Activated T-cell treated with anti-CD3 and anti-CD28 coated beads, Interleukin-2, amount 50 U/mL, for 4 hours (primary cell): ENCODE measurements at regions not wholly inside any gene's neighbourhood (a gene's known extent, or its start where the extent isn't known, plus 50 kb on each side); places are given as distances from the start of the nearest gene placed in this dataset.
"Not testable (repeated sequence)": the region's sequence is repeated elsewhere in the genome, so short reads cannot be mapped to it uniquely, and the experiment has no call there.

ENCODE experiments used
- ATAC-seq, 2 donors: fragments of 200-7000 bp; cut with Tn5 transposase; one replicate each; pipeline ENCODE4 v1.10.0; 2021
- DNase-seq: peaks from one replicate; pipeline ENCODE4 v3.0.0-alpha.2; 2020
- H3K27me3 Mint-ChIP-seq: one replicate; pipeline ENCODE4 v1.8.0; 2021; ENCODE audit warnings: low read depth, mixed read lengths
- H3K36me3 Mint-ChIP-seq: one replicate; pipeline ENCODE4 v1.8.0; 2022; ENCODE audit warnings: mixed read lengths; ENCODE audit not compliant: insufficient read depth
- H3K4me1 Mint-ChIP-seq: one replicate; pipeline ENCODE4 v1.8.0; 2021; ENCODE audit warnings: low read depth, mixed read lengths
- H3K4me3 Mint-ChIP-seq: one replicate; pipeline ENCODE4 v1.8.0; 2021; ENCODE audit warnings: mild to moderate bottlenecking, moderate library complexity, mixed read lengths
- H3K9me3 Mint-ChIP-seq: one replicate; pipeline ENCODE4 v1.8.0; 2021; ENCODE audit warnings: mixed read lengths

- DNase-seq = no peak
- no peak for ATAC-seq
- no peaks in the 10 kb centered on the region for H3K36me3 Mint-ChIP-seq
- peaks cover 9% of the 10 kb centered on the region for H3K27me3 Mint-ChIP-seq
- H3K9me3 Mint-ChIP-seq = no peaks in the 10 kb centered on the region
- H3K4me1 Mint-ChIP-seq = no peaks in the 10 kb centered on the region
- no peak overlapping the region for H3K4me3 Mint-ChIP-seq
These were observed 90.6 kb upstream of the MAP3K7 start for GRCh38 chr6:90677440-90677839.

DNA sequence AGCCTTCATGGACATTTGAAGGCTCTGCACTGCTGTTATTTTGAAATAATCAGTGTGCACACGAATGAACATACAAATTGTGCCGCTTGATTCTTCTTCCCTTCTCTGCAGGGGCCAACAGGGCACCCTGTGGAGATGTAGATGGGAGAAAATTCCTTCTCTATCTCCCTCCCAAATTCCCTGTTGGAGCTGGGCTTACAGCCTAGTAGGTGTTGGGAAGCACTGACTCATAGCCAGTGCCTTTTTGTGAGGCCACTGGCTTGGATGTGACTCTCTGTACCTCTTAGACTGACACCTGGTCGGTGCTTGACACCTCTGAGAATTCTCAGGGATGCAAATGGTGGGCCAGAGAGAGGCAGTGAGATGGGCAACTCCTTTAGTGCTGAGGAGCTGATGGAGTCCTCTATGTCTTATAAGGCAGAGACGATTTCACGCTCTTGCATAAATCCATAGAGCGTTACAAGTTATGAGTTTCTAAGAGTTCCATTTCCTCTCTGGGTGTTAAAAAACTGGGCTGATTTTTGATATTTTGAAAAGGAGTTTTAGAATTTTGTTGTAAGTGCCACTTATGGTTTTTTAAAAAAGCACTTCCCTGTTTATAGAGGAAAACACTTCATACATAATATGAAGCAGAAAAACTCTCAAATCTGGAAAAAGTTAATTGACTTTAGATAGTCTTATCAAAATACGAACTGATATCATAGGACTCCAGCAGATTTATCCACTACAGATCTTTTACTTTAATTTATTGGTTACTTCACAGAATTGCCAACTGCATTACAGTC lies 89.8 kb upstream of the MAP3K7 start:
- Mint-ChIP-seq H3K9me3 (no peaks in the 10 kb centered on the region), H3K27me3 (peaks cover 11% of the 10 kb centered on the region), H3K4me1 (no peaks in the 10 kb centered on the region), H3K36me3 (no peaks in the 10 kb centered on the region), H3K4me3 (no peak overlapping the region)
- ATAC-seq = no peak
- DNase-seq = no peak

DNA sequence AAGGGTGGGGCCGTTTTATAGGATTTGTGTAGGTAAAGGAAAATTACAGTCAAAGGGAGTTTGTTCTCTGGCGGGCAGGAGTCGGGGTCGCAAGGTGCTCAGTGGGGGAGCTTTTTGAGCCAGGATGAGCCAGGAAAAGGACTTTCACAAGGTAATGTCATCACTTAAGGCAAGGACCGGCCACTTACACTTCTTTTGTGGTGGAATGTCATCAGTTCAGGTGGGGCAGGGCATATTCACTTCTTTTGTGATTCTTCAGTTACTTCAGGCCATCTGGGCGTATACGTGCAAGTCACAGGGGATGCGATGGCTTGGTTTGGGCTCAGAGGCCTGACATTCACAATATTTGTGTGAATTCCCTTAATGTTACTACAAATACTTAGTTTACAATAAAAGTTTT lies 88.2 kb upstream of the MAP3K7 start:
- H3K36me3 Mint-ChIP-seq, H3K4me1 Mint-ChIP-seq, H3K4me3 Mint-ChIP-seq, ATAC-seq, DNase-seq, H3K9me3 Mint-ChIP-seq: not testable (repeated sequence)
- H3K27me3 Mint-ChIP-seq = peaks cover 12% of the 10 kb centered on the region

GRCh38 chr6:90674077-90674476 lies 87.2 kb upstream of the MAP3K7 start:
- H3K9me3 Mint-ChIP-seq, H3K36me3 Mint-ChIP-seq, DNase-seq, H3K4me3 Mint-ChIP-seq, H3K4me1 Mint-ChIP-seq, ATAC-seq: not testable (repeated sequence)
- peaks cover 12% of the 10 kb centered on the region for H3K27me3 Mint-ChIP-seq

GRCh38 chr6:90669846-90670245 lies 83.0 kb upstream of the MAP3K7 start:
- Mint-ChIP-seq H3K4me3 (no peak overlapping the region), H3K4me1 (no peaks in the 10 kb centered on the region), H3K27me3 (peaks cover 10% of the 10 kb centered on the region), H3K36me3 (no peaks in the 10 kb centered on the region), H3K9me3 (no peaks in the 10 kb centered on the region)
- DNase-seq = no peak
- ATAC-seq = no peak

GRCh38 chr6:90669420-90669819 lies 82.5 kb upstream of the MAP3K7 start:
- Mint-ChIP-seq H3K4me3 (no peak overlapping the region), H3K4me1 (no peaks in the 10 kb centered on the region), H3K36me3 (no peaks in the 10 kb centered on the region), H3K27me3 (peaks cover 6% of the 10 kb centered on the region), H3K9me3 (no peaks in the 10 kb centered on the region)
- DNase-seq (no peak), ATAC-seq (no peak)

DNA sequence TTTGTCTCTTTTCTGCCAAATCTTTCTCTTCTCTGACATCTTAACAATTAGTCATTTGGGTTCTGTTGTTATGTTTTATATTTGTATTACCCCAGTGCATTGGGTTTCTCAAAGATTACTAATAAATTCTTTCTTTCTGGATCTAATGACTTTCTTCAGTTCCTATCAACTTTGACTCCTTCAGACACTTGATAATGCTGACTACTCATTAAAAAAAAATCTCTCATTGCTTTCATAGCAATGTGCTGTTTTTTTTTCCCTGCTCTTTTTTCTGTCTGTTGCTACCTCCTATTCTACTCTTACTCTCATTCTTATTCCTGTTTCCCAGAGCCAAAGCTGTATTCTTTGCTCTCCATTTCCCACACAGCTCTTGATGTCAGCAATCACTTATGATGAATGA lies 81.3 kb upstream of the MAP3K7 start:
- no peak for DNase-seq
- no peaks in the 10 kb centered on the region for H3K4me1 Mint-ChIP-seq
- H3K36me3 Mint-ChIP-seq = no peaks in the 10 kb centered on the region
- H3K9me3 Mint-ChIP-seq = peaks cover 1% of the 10 kb centered on the region
- H3K27me3 Mint-ChIP-seq = peaks cover 2% of the 10 kb centered on the region
- no peak overlapping the region for H3K4me3 Mint-ChIP-seq
- ATAC-seq = no peak

- H3K9me3 Mint-ChIP-seq = peaks cover 8% of the 10 kb centered on the region
- H3K4me3 Mint-ChIP-seq = no peak overlapping the region
- no peak for DNase-seq
- no peak for ATAC-seq
- no peaks in the 10 kb centered on the region for H3K4me1 Mint-ChIP-seq
- H3K27me3 Mint-ChIP-seq = no peaks in the 10 kb centered on the region
- no peaks in the 10 kb centered on the region for H3K36me3 Mint-ChIP-seq
These were observed 77.0 kb upstream of the MAP3K7 start for GRCh38 chr6:90663873-90664272.

- DNase-seq (no peak), ATAC-seq (no peak)
- H3K27me3 Mint-ChIP-seq = no peaks in the 10 kb centered on the region
- H3K4me1 Mint-ChIP-seq = no peaks in the 10 kb centered on the region
- H3K36me3 Mint-ChIP-seq = no peaks in the 10 kb centered on the region
- H3K9me3 Mint-ChIP-seq = peaks cover 8% of the 10 kb centered on the region
- H3K4me3 Mint-ChIP-seq = no peak overlapping the region
These were observed 76.2 kb upstream of the MAP3K7 start for GRCh38 chr6:90663106-90663505.

GRCh38 chr6:90660931-90661330 lies 74.1 kb upstream of the MAP3K7 start:
- Mint-ChIP-seq H3K9me3 (peaks cover 8% of the 10 kb centered on the region), H3K4me3 (no peak overlapping the region), H3K36me3 (no peaks in the 10 kb centered on the region), H3K27me3 (no peaks in the 10 kb centered on the region), H3K4me1 (no peaks in the 10 kb centered on the region)
- no peak for DNase-seq
- ATAC-seq = no peak

GRCh38 chr6:90658497-90658896 lies 71.6 kb upstream of the MAP3K7 start:
- H3K4me1 Mint-ChIP-seq = no peaks in the 10 kb centered on the region
- no peaks in the 10 kb centered on the region for H3K36me3 Mint-ChIP-seq
- DNase-seq (no peak), ATAC-seq (no peak)
- peaks cover 11% of the 10 kb centered on the region for H3K27me3 Mint-ChIP-seq
- peaks cover 8% of the 10 kb centered on the region for H3K9me3 Mint-ChIP-seq
- no peak overlapping the region for H3K4me3 Mint-ChIP-seq

- no peak for ATAC-seq
- DNase-seq = no peak
- H3K27me3 Mint-ChIP-seq = peaks cover 20% of the 10 kb centered on the region
- no peaks in the 10 kb centered on the region for H3K36me3 Mint-ChIP-seq
- H3K9me3 Mint-ChIP-seq = no peaks in the 10 kb centered on the region
- no peak overlapping the region for H3K4me3 Mint-ChIP-seq
- no peaks in the 10 kb centered on the region for H3K4me1 Mint-ChIP-seq
These were observed 69.5 kb upstream of the MAP3K7 start for GRCh38 chr6:90656325-90656724.

- no peak for ATAC-seq
- Mint-ChIP-seq H3K9me3 (no peaks in the 10 kb centered on the region), H3K4me1 (no peaks in the 10 kb centered on the region), H3K27me3 (peaks cover 20% of the 10 kb centered on the region), H3K4me3 (no peak overlapping the region), H3K36me3 (no peaks in the 10 kb centered on the region)
- no peak for DNase-seq
These were observed 67.9 kb upstream of the MAP3K7 start for GRCh38 chr6:90654806-90655205.

DNA sequence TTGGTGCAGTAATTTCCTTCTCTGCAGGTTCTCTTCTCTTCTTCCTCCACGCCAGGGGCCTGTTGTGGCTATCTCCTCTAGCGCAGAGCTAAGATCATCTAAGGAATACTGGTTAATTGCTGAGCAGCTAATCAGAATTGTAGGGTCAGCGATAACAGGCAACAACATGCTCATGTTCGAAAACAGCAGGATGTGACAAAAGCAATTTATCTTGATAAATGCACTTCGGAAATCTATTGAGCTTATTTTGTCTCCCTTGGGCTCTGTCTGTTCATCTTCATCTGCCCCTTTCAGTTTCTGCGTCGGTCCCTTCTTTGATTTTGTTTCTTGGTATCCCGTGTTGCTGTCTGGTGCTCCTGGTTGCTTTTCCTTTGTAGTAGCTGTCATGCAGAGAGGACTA lies 67.3 kb upstream of the MAP3K7 start:
- ATAC-seq (no peak), DNase-seq (no peak)
- Mint-ChIP-seq H3K4me3 (no peak overlapping the region), H3K27me3 (peaks cover 20% of the 10 kb centered on the region), H3K9me3 (no peaks in the 10 kb centered on the region), H3K4me1 (no peaks in the 10 kb centered on the region), H3K36me3 (no peaks in the 10 kb centered on the region)

DNA sequence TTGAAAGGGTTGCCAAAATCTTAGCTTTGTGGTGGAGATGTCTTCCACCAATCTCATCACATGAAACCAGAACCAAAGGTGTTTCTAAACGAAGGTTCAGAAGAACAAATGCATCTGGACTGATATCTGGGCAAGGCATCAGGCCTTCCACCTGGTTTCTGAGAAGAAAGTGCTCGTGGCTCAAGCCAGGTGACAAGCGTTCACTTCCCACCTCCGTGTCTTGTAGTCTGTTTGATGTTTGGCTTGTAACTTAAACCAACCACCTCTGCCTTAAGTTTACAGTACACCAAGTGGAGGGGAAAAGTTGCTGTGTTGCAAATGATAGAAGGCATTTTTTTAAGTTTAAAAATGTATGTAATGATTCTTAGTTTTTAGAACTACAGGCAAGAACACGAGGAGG lies 66.9 kb upstream of the MAP3K7 start:
- peaks cover 20% of the 10 kb centered on the region for H3K27me3 Mint-ChIP-seq
- DNase-seq = no peak
- no peaks in the 10 kb centered on the region for H3K9me3 Mint-ChIP-seq
- ATAC-seq = no peak
- no peak overlapping the region for H3K4me3 Mint-ChIP-seq
- no peaks in the 10 kb centered on the region for H3K36me3 Mint-ChIP-seq
- H3K4me1 Mint-ChIP-seq = no peaks in the 10 kb centered on the region
